ENCODE measurements at regions not wholly inside any gene's neighbourhood (a gene's known extent, or its start where the extent isn't known, plus 50 kb on each side); places are given as distances from the start of the nearest gene placed in this dataset.

GRCh38 chr12:61857968-61858367 lies 402.2 kb upstream of the USP15 start:
- no peak for DNase-seq (ENCODE audit: low spot score)
- no peaks in the 10 kb centered on the region for H3K36me3 Mint-ChIP-seq
- H3K27ac Mint-ChIP-seq = no peak overlapping the region
- ChIA-PET POLR2A (interaction anchor here (0.6 kb wide), 1 partner anchor 145 kb away, joined by 3 read pairs; no protein-coding TSS in a partner anchor), CTCF (no interaction called here)
- peak; percentile 60; the same call in 1 of the 2 replicates for ATAC-seq
- no peaks in the 10 kb centered on the region for H3K4me1 Mint-ChIP-seq
- peaks cover 16% of the 10 kb centered on the region for H3K9me3 Mint-ChIP-seq
- H3K4me3 Mint-ChIP-seq = no peak overlapping the region
- TF ChIP-seq ZNF281 (CRISPR knock-in tag; IDR thresholded peaks at IDR 0.05) = no peak
- no peak for TF ChIP-seq ATF2 (CRISPR knock-in tag; IDR thresholded peaks at IDR 0.05; ENCODE audit: borderline replicate concordance, low read depth)
- no peak for TF ChIP-seq ZNF232 (CRISPR knock-in tag; IDR thresholded peaks at IDR 0.05)
- no peak for TF ChIP-seq USF1 (CRISPR knock-in tag; IDR thresholded peaks at IDR 0.05)
- TF ChIP-seq ZNF671 (CRISPR knock-in tag; IDR thresholded peaks at IDR 0.05) = no peak
- no peaks in the 10 kb centered on the region for H3K27me3 Mint-ChIP-seq (ENCODE audit: low read depth)

- ChIA-PET CTCF (no interaction called here), POLR2A (interaction anchor here (0.8 kb wide), 1 partner anchor 20 kb away, joined by 4 read pairs; no protein-coding TSS in a partner anchor)
- no peaks in the 10 kb centered on the region for H3K36me3 Mint-ChIP-seq
- no peak overlapping the region for H3K27ac Mint-ChIP-seq
- no peak overlapping the region for H3K4me3 Mint-ChIP-seq
- no peaks in the 10 kb centered on the region for H3K4me1 Mint-ChIP-seq
- H3K27me3 Mint-ChIP-seq (ENCODE audit: low read depth) = no peaks in the 10 kb centered on the region
- no peaks in the 10 kb centered on the region for H3K9me3 Mint-ChIP-seq
- TF ChIP-seq TEAD1 (CRISPR knock-in tag; IDR thresholded peaks at IDR 0.05) = no peak
- no peak for TF ChIP-seq ZNF671 (CRISPR knock-in tag; IDR thresholded peaks at IDR 0.05)
- no peak for TF ChIP-seq ZNF281 (CRISPR knock-in tag; IDR thresholded peaks at IDR 0.05)
- no peak for TF ChIP-seq PRRX2 (CRISPR knock-in tag; IDR thresholded peaks at IDR 0.05)
- no peak for TF ChIP-seq ZMAT4 (CRISPR knock-in tag; IDR thresholded peaks at IDR 0.05)
- no peak for TF ChIP-seq NFYB (CRISPR knock-in tag; conservative IDR thresholded peaks at IDR 0.05; ENCODE audit: low read depth)
- no peak for TF ChIP-seq ZBTB21 (CRISPR knock-in tag; IDR thresholded peaks at IDR 0.05; ENCODE audit: borderline replicate concordance)
- no peak for TF ChIP-seq JAZF1 (CRISPR knock-in tag; IDR thresholded peaks at IDR 0.05)
- no peak for TF ChIP-seq ZNF232 (CRISPR knock-in tag; IDR thresholded peaks at IDR 0.05)
- no peak for TF ChIP-seq TP53 (CRISPR knock-in tag; IDR thresholded peaks at IDR 0.05)
- TF ChIP-seq EMX1 (CRISPR knock-in tag; IDR thresholded peaks at IDR 0.05) = no peak
- TF ChIP-seq E2F1 (CRISPR knock-in tag; IDR thresholded peaks at IDR 0.05) = no peak
- no peak for ATAC-seq
- no peak for DNase-seq (ENCODE audit: low spot score)
Measured at GRCh38 chr12:61860451-61860850, 399.8 kb upstream of the USP15 start.
